Endothelial cell of umbilical vein (primary cell): ENCODE measurements at regions not wholly inside any gene's neighbourhood (a gene's known extent, or its start where the extent isn't known, plus 50 kb on each side); places are given as distances from the start of the nearest gene placed in this dataset.

Source experiments
- BruUV-seq: library from RNA; stranded (reverse); fragments of 400-500 nt; replicated peaks from 2 replicates; lab custom pipeline; 2021; lab: Mats Ljungman, UMichigan
- CTCF ChIA-PET: fragments of 300-600, 350-600 bp; sonication (Branson Sonifier 250); formaldehyde crosslinking; loops from one replicate; lab custom pipeline; 2021; ENCODE audit warnings: antibody characterized with exemption, inconsistent platforms; lab: Charles Lee
- POLR2A ChIA-PET: fragments of 300-600, 350-600 bp; sonication (Branson Sonifier 250); formaldehyde crosslinking; loops from one replicate; lab custom pipeline; 2021; ENCODE audit warnings: antibody characterized with exemption, inconsistent platforms; lab: Charles Lee
- DNase-seq: peaks from one replicate; pipeline ENCODE4 v3.0.0-alpha.2; 2011; ENCODE audit warnings: low read depth, low spot score
- FAIRE-seq: peaks from 2 replicates; lab custom pipeline; 2011; peaks lifted over from hg19 to GRCh38; lab: Jason Lieb, UNC
- H2AFZ ChIP-seq: 2 replicates; pipeline ENCODE4 v1.6.0; 2012; ENCODE audit warnings: low read depth, low read length, control low read depth, inconsistent platforms
- H3K27ac ChIP-seq: 2 replicates; pipeline ENCODE4 v1.5.1; 2011; ENCODE audit warnings: low read depth, mild to moderate bottlenecking, control low read depth, low read length, moderate library complexity; ENCODE audit not compliant: insufficient read depth
- H3K27me3 ChIP-seq, 2 experiments: 2 replicates each; pipeline versions ENCODE4 v1.6.0 to v1.6.1; 2011; ENCODE audit warnings: low read length in 2 of 2, mixed read lengths in 1 of 2; ENCODE audit not compliant: control insufficient read depth in 2 of 2, insufficient read depth in 2 of 2
- H3K36me3 ChIP-seq, 2 experiments: 2 replicates in 1 of 2; 3 replicates in 1 of 2; pipeline ENCODE4 v1.5.1; 2011; ENCODE audit warnings: low read length in 2 of 2, mild to moderate bottlenecking in 1 of 2, moderate library complexity in 1 of 2; ENCODE audit not compliant: control insufficient read depth in 2 of 2, insufficient read depth in 2 of 2; ENCODE audit errors: extremely low read depth in 1 of 2
- H3K4me1 ChIP-seq: 3 replicates; pipeline ENCODE4 v1.5.1; 2011; ENCODE audit warnings: mild to moderate bottlenecking, low read length; ENCODE audit not compliant: control insufficient read depth, insufficient read depth; ENCODE audit errors: extremely low read depth
- H3K4me2 ChIP-seq: 2 replicates; pipeline ENCODE4 v1.6.1; 2011; ENCODE audit warnings: low read length, control low read depth, mixed read lengths; ENCODE audit not compliant: insufficient read depth
- H3K4me3 ChIP-seq, 3 experiments: fragments of 200-600 bp in 1 of 3; sonication (generic), shearing (Covaris generic) in 1 of 3; replicated peaks in 1 of 3; 2 replicates each; pipeline ENCODE4 v1.5.1; 2011 to 2016; ENCODE audit warnings: control low read depth in 3 of 3, low read length in 3 of 3, mild to moderate bottlenecking in 2 of 3, inconsistent platforms in 1 of 3, low read depth in 1 of 3, moderate library complexity in 1 of 3; ENCODE audit not compliant: insufficient read depth in 1 of 3
- H3K79me2 ChIP-seq: 2 replicates; pipeline ENCODE4 v1.6.0; 2012; ENCODE audit warnings: low read length, inconsistent platforms; ENCODE audit not compliant: control insufficient read depth, insufficient read depth
- H3K9ac ChIP-seq: replicated peaks from 2 replicates; pipeline ENCODE3; 2011; ENCODE audit warnings: low read length, control low read depth; ENCODE audit not compliant: insufficient read depth; ENCODE audit errors: extremely low read depth
- H3K9me1 ChIP-seq: replicated peaks from 3 replicates; pipeline ENCODE4 v1.6.0; 2011; ENCODE audit warnings: mild to moderate bottlenecking, low read length; ENCODE audit not compliant: control insufficient read depth, insufficient read depth; ENCODE audit errors: extremely low read depth
- H3K9me3 ChIP-seq: replicated peaks from 2 replicates; pipeline ENCODE4 v1.5.1; 2012; ENCODE audit warnings: low read length, inconsistent platforms; ENCODE audit not compliant: control insufficient read depth, insufficient read depth
- H4K20me1 ChIP-seq: replicated peaks from 2 replicates; pipeline ENCODE3; 2011; ENCODE audit warnings: mild to moderate bottlenecking, low read length; ENCODE audit not compliant: control insufficient read depth, insufficient read depth; ENCODE audit errors: extremely low read depth
- CTCF ChIP-seq, 2 donors: IDR thresholded peaks; 1 replicate in 1 of 2; 2 replicates in 1 of 2; pipeline ENCODE4 v1.5.1; 2011; ENCODE audit warnings: low read length in 2 of 2, mild to moderate bottlenecking in 2 of 2, moderate library complexity in 2 of 2, control low read depth in 1 of 2, inconsistent platforms in 1 of 2, low read depth in 1 of 2; ENCODE audit not compliant: insufficient read depth in 1 of 2; ENCODE audit errors: extremely low read depth in 1 of 2
- EZH2 ChIP-seq: IDR thresholded peaks from 2 replicates; pipeline ENCODE4 v1.6.1; 2012; ENCODE audit warnings: borderline replicate concordance, low read depth, mild to moderate bottlenecking, moderate library complexity, low read length, inconsistent platforms; ENCODE audit not compliant: severe bottlenecking
- FOS ChIP-seq: IDR thresholded peaks from 2 replicates; pipeline ENCODE4 v1.6.1; 2011; ENCODE audit warnings: mild to moderate bottlenecking, low read length, moderate library complexity, borderline replicate concordance; ENCODE audit not compliant: insufficient read depth
- GATA2 ChIP-seq: IDR thresholded peaks from 2 replicates; pipeline ENCODE4 v1.7.0; 2011; ENCODE audit warnings: low read depth, mild to moderate bottlenecking, moderate library complexity, mixed read lengths, low read length; ENCODE audit not compliant: insufficient read length, insufficient read depth
- JUN ChIP-seq: IDR thresholded peaks from 2 replicates; pipeline ENCODE4 v1.6.1; 2011; ENCODE audit warnings: borderline replicate concordance, low read depth; ENCODE audit not compliant: insufficient read length, insufficient read depth
- MAX ChIP-seq: IDR thresholded peaks from 2 replicates; pipeline ENCODE4 v1.6.1; 2011; ENCODE audit not compliant: insufficient read depth, insufficient read length
- MYC ChIP-seq: IDR thresholded peaks from one replicate; pipeline ENCODE4 v1.6.1; 2011; ENCODE audit warnings: mild to moderate bottlenecking, low read depth, low read length
- POLR2A ChIP-seq: IDR thresholded peaks from 2 replicates; pipeline ENCODE4 v1.6.1; 2012; ENCODE audit warnings: low read depth, mild to moderate bottlenecking, control low read depth, low read length
- POLR2AphosphoS5 ChIP-seq: IDR thresholded peaks from 2 replicates; pipeline ENCODE4 v1.6.1; 2012; ENCODE audit warnings: low read depth, mild to moderate bottlenecking, control low read depth, low read length, moderate library complexity; ENCODE audit not compliant: insufficient read depth
- dilution Hi-C: fragments of 300-500 bp; cut with MboI; formaldehyde crosslinking; loops from one replicate; pipeline ENCODE4 v1.15.0; 2019; ENCODE audit warnings: low sequenced_read_pairs; ENCODE audit not compliant: extremely low pct_ligation_motif_present
- intact Hi-C: fragments of 100-400 bp; cut with micrococcal nuclease; formaldehyde crosslinking; loops from one replicate; pipeline ENCODE4 v1.10.0; 2022

GRCh38 chr7:96931891-96932290 is 73.5 kb upstream of the DLX6 start:
- no peaks in the 10 kb centered on the region for H3K36me3 ChIP-seq
- ChIA-PET POLR2A (no interaction called here), CTCF (interaction anchor here (1.0 kb wide), 1 partner anchor 8 kb away, joined by 3 read pairs; no protein-coding TSS in a partner anchor)
- no peaks in the 10 kb centered on the region for H3K4me1 ChIP-seq
- no peaks in the 10 kb centered on the region for H4K20me1 ChIP-seq
- dilution Hi-C loops (no loop called here), intact Hi-C loops (no loop called here)
- H3K79me2 ChIP-seq = no peaks in the 10 kb centered on the region
- H3K27me3 ChIP-seq = no peaks in the 10 kb centered on the region
- no peak overlapping the region for H3K9ac ChIP-seq
- no TSS peak for BruUV-seq
- H3K27ac ChIP-seq = no peak overlapping the region
- no peaks in the 10 kb centered on the region for H3K9me3 ChIP-seq
- no peak overlapping the region for H3K4me3 ChIP-seq
- TF ChIP-seq POLR2A (no peak), MYC (no peak), MAX (no peak), JUN (no peak), EZH2 (no peak), CTCF (IDR thresholded peaks at IDR 0.05; ENCODE audit: extremely low read depth in 1 of 2, insufficient read depth in 1 of 2, low read depth in 1 of 2, low read length in 2 of 2) (no peak), GATA2 (no peak), FOS (no peak), POLR2AphosphoS5 (no peak)
- no peak overlapping the region for H3K4me2 ChIP-seq
- DNase-seq = no peak
- no peaks in the 10 kb centered on the region for H3K9me1 ChIP-seq
- FAIRE-seq = no peak
- H2AFZ ChIP-seq = no peak overlapping the region
